HEK293 (cell line): ENCODE measurements at regions not wholly inside any gene's neighbourhood (a gene's known extent, or its start where the extent isn't known, plus 50 kb on each side); places are given as distances from the start of the nearest gene placed in this dataset.

Experiments
- CTCF ChIA-PET: fragments of 350-600 bp; formaldehyde crosslinking; extraction: SDS; loops from one replicate; lab custom pipeline; 2021; ENCODE audit warnings: antibody characterized with exemption; lab: Yijun Ruan, JAX
- POLR2A ChIA-PET: fragments of 300-600 bp; formaldehyde crosslinking; extraction: SDS; loops from one replicate; lab custom pipeline; 2020; ENCODE audit warnings: antibody characterized with exemption, inconsistent platforms; lab: Yijun Ruan, JAX
- H3K27ac ChIP-seq: fragments of 200-500 bp; sonication (Bioruptor generic); 2 replicates; pipeline ENCODE4 v1.5.1; 2014; ENCODE audit warnings: low read depth, low read length, control low read depth, inconsistent platforms; ENCODE audit errors: extremely low read depth
- H3K36me3 ChIP-seq, 2 experiments: fragments of 200-500 bp in 1 of 2; sonication (Bioruptor generic) in 1 of 2; 1 replicate in 1 of 2; 2 replicates in 1 of 2; pipeline ENCODE4 v1.5.1; 2014 to 2017; ENCODE audit warnings: inconsistent platforms in 2 of 2, low read length in 2 of 2; ENCODE audit not compliant: control insufficient read depth in 2 of 2, insufficient read depth in 1 of 2
- H3K4me1 ChIP-seq: fragments of 200-500 bp; sonication (Bioruptor generic); 2 replicates; pipeline ENCODE4 v1.5.1; 2014; ENCODE audit warnings: mild to moderate bottlenecking, low read length, inconsistent platforms; ENCODE audit not compliant: control insufficient read depth, insufficient read depth
- H3K4me3 ChIP-seq: 2 replicates; pipeline ENCODE4 v1.5.1; 2011; ENCODE audit warnings: low read depth, mild to moderate bottlenecking, control low read depth, low read length, moderate library complexity
- H3K9me3 ChIP-seq: fragments of 200-500 bp; sonication (Bioruptor generic); 2 replicates; pipeline ENCODE4 v1.5.1; 2014; ENCODE audit warnings: low read depth, low read length, inconsistent platforms; ENCODE audit not compliant: control insufficient read depth, insufficient read depth
- GLIS2 ChIP-seq: fragments of 450-650 bp; formaldehyde crosslinking; IDR thresholded peaks from 2 replicates; pipeline ENCODE4 v1.5.1; 2016; ENCODE audit warnings: missing biosample characterization, missing genetic modification characterization
- HIC1 ChIP-seq: fragments of 450-650 bp; formaldehyde crosslinking; IDR thresholded peaks from 2 replicates; pipeline ENCODE4 v1.5.1; 2016; ENCODE audit warnings: missing biosample characterization, missing genetic modification characterization
- HOXA7 ChIP-seq: sonication (generic); formaldehyde crosslinking; IDR thresholded peaks from 2 replicates; pipeline ENCODE4 v1.8.1; 2022; ENCODE audit warnings: missing genetic modification reagents, borderline replicate concordance
- IKZF3 ChIP-seq: fragments of 450-650 bp; IDR thresholded peaks from 2 replicates; pipeline ENCODE4 v1.5.0; 2018; ENCODE audit warnings: missing biosample characterization, mild to moderate bottlenecking, missing genetic modification characterization, moderate library complexity
- KLF17 ChIP-seq: fragments of 450-650 bp; formaldehyde crosslinking; IDR thresholded peaks from 2 replicates; pipeline ENCODE4 v1.5.1; 2016; ENCODE audit warnings: missing biosample characterization, missing genetic modification characterization
- SCRT2 ChIP-seq: fragments of 450-650 bp; formaldehyde crosslinking; IDR thresholded peaks from 2 replicates; pipeline ENCODE4 v1.5.1; 2016; ENCODE audit warnings: missing biosample characterization, missing genetic modification characterization
- SP3 ChIP-seq: fragments of 450-650 bp; formaldehyde crosslinking; IDR thresholded peaks from 2 replicates; pipeline ENCODE4 v1.5.1; 2016; ENCODE audit warnings: missing biosample characterization, missing genetic modification characterization
- ZBTB20 ChIP-seq: fragments of 450-650 bp; formaldehyde crosslinking; IDR thresholded peaks from 2 replicates; pipeline ENCODE4 v1.5.1; 2016; ENCODE audit warnings: missing biosample characterization, missing genetic modification characterization
- ZNF10 ChIP-seq: fragments of 450-650 bp; formaldehyde crosslinking; IDR thresholded peaks from 2 replicates; pipeline ENCODE4 v1.5.1; 2017; ENCODE audit warnings: missing biosample characterization, missing genetic modification characterization
- ZNF174 ChIP-seq: fragments of 450-650 bp; formaldehyde crosslinking; IDR thresholded peaks from 2 replicates; pipeline ENCODE4 v1.5.0; 2017; ENCODE audit warnings: missing biosample characterization, mild to moderate bottlenecking, missing genetic modification characterization
- ZNF175 ChIP-seq: fragments of 450-650 bp; formaldehyde crosslinking; IDR thresholded peaks from 2 replicates; pipeline ENCODE4 v1.5.1; 2016; ENCODE audit warnings: missing biosample characterization, missing genetic modification characterization
- ZNF211 ChIP-seq: fragments of 450-650 bp; formaldehyde crosslinking; IDR thresholded peaks from 2 replicates; pipeline ENCODE4 v1.5.1; 2016; ENCODE audit warnings: low read depth, missing biosample characterization, missing genetic modification characterization
- ZNF221 ChIP-seq: fragments of 450-650 bp; formaldehyde crosslinking; IDR thresholded peaks from 2 replicates; pipeline ENCODE4 v1.5.1; 2017; ENCODE audit warnings: missing biosample characterization, missing genetic modification characterization, borderline replicate concordance
- ZNF280D ChIP-seq: fragments of 450-650 bp; formaldehyde crosslinking; IDR thresholded peaks from 2 replicates; pipeline ENCODE4 v1.5.1; 2016; ENCODE audit warnings: missing biosample characterization, missing genetic modification characterization
- ZNF302 ChIP-seq: fragments of 450-650 bp; formaldehyde crosslinking; IDR thresholded peaks from 2 replicates; pipeline ENCODE4 v1.5.1; 2016; ENCODE audit warnings: missing biosample characterization, missing genetic modification characterization, low read depth
- ZNF311 ChIP-seq: fragments of 450-650 bp; formaldehyde crosslinking; IDR thresholded peaks from 2 replicates; pipeline ENCODE4 v1.5.1; 2017; ENCODE audit warnings: missing biosample characterization, missing genetic modification characterization, borderline replicate concordance
- ZNF324 ChIP-seq: fragments of 450-650 bp; formaldehyde crosslinking; IDR thresholded peaks from 2 replicates; pipeline ENCODE4 v1.5.1; 2016; ENCODE audit warnings: missing biosample characterization, missing genetic modification characterization
- ZNF449 ChIP-seq: fragments of 450-650 bp; formaldehyde crosslinking; IDR thresholded peaks from 2 replicates; pipeline ENCODE4 v1.5.1; 2017; ENCODE audit warnings: missing biosample characterization, mild to moderate bottlenecking, missing genetic modification characterization, moderate library complexity
- ZNF544 ChIP-seq: fragments of 450-650 bp; formaldehyde crosslinking; IDR thresholded peaks from 2 replicates; pipeline ENCODE4 v1.5.0; 2017; ENCODE audit warnings: missing biosample characterization, missing genetic modification characterization
- ZNF555 ChIP-seq: fragments of 450-650 bp; formaldehyde crosslinking; conservative IDR thresholded peaks from 2 replicates; pipeline ENCODE4 v1.5.1; 2017; ENCODE audit warnings: missing biosample characterization, mild to moderate bottlenecking, missing genetic modification characterization, inconsistent platforms
- ZNF560 ChIP-seq: fragments of 450-650 bp; formaldehyde crosslinking; IDR thresholded peaks from 2 replicates; pipeline ENCODE4 v1.5.1; 2017; ENCODE audit warnings: missing biosample characterization, missing genetic modification characterization, borderline replicate concordance
- ZNF596 ChIP-seq: fragments of 450-650 bp; IDR thresholded peaks from 2 replicates; pipeline ENCODE4 v1.5.0; 2018; ENCODE audit warnings: missing biosample characterization, mild to moderate bottlenecking, missing genetic modification characterization, moderate library complexity
- ZNF623 ChIP-seq: fragments of 450-650 bp; formaldehyde crosslinking; IDR thresholded peaks from 2 replicates; pipeline ENCODE4 v1.5.1; 2016; ENCODE audit warnings: missing biosample characterization, missing genetic modification characterization
- ZNF639 ChIP-seq: fragments of 450-650 bp; formaldehyde crosslinking; IDR thresholded peaks from 2 replicates; pipeline ENCODE4 v1.5.1; 2016; ENCODE audit warnings: missing biosample characterization, missing genetic modification characterization
- ZNF664 ChIP-seq: fragments of 450-650 bp; formaldehyde crosslinking; IDR thresholded peaks from 2 replicates; pipeline ENCODE4 v1.5.1; 2016; ENCODE audit warnings: missing biosample characterization, missing genetic modification characterization
- ZNF692 ChIP-seq: fragments of 450-650 bp; formaldehyde crosslinking; IDR thresholded peaks from 2 replicates; pipeline ENCODE4 v1.5.1; 2016; ENCODE audit warnings: missing biosample characterization, missing genetic modification characterization

GRCh38 chr20:55805138-55805537 is 200.2 kb downstream of the CBLN4 start:
- Histone ChIP-seq H3K4me3 (no peak overlapping the region), H3K4me1 (no peaks in the 10 kb centered on the region)
- POLR2A ChIA-PET = no interaction called here
- TF ChIP-seq GLIS2 (tag by site-specific recombination) = no peak
- no peak for TF ChIP-seq ZNF555 (tag by site-specific recombination)
- TF ChIP-seq ZNF596 (tag by site-specific recombination) = no peak
- TF ChIP-seq IKZF3 (tag by site-specific recombination) = no peak
- TF ChIP-seq ZNF311 (tag by site-specific recombination) = no peak
- no peak for TF ChIP-seq ZNF175 (tag by site-specific recombination)
- TF ChIP-seq ZNF623 (tag by site-specific recombination) = no peak
- no peak for TF ChIP-seq ZNF221 (tag by site-specific recombination)
- TF ChIP-seq ZNF324 (tag by site-specific recombination) = no peak
- TF ChIP-seq HIC1 (tag by site-specific recombination) = no peak
- TF ChIP-seq HOXA7 (CRISPR knock-in tag) = no peak
- no peak for TF ChIP-seq SP3
- no peak for TF ChIP-seq ZNF692 (tag by site-specific recombination)
- TF ChIP-seq ZNF639 (tag by site-specific recombination) = no peak
- TF ChIP-seq ZNF10 = no peak
- TF ChIP-seq, all 188 proteins: peak for 0
- Histone ChIP-seq H3K36me3 (no peaks in the 10 kb centered on the region), H3K9me3 (no peaks in the 10 kb centered on the region), H3K27ac (no peak overlapping the region)
- CTCF ChIA-PET = no interaction called here

GRCh38 chr20:55800552-55801245 is 204.6 kb downstream of the CBLN4 start:
- H3K27ac ChIP-seq = no peak overlapping the region
- CTCF ChIA-PET = no interaction called here
- H3K9me3 ChIP-seq = no peaks in the 10 kb centered on the region
- no peaks in the 10 kb centered on the region for H3K4me1 ChIP-seq
- POLR2A ChIA-PET = no interaction called here
- no peak overlapping the region for H3K4me3 ChIP-seq
- H3K36me3 ChIP-seq = no peaks in the 10 kb centered on the region
- TF ChIP-seq SCRT2 (tag by site-specific recombination) (no peak), ZNF174 (tag by site-specific recombination) (no peak), ZNF280D (tag by site-specific recombination) (no peak), KLF17 (tag by site-specific recombination) (no peak), ZBTB20 (no peak), ZNF560 (tag by site-specific recombination) (no peak), ZNF544 (no peak), ZNF211 (tag by site-specific recombination) (no peak), ZNF664 (tag by site-specific recombination) (no peak), ZNF302 (tag by site-specific recombination) (no peak), ZNF449 (tag by site-specific recombination) (no peak)
